ENCODE measurements at regions not wholly inside any gene's neighbourhood (a gene's known extent, or its start where the extent isn't known, plus 50 kb on each side); places are given as distances from the start of the nearest gene placed in this dataset.

- TF ChIP-seq, protein P1, sequence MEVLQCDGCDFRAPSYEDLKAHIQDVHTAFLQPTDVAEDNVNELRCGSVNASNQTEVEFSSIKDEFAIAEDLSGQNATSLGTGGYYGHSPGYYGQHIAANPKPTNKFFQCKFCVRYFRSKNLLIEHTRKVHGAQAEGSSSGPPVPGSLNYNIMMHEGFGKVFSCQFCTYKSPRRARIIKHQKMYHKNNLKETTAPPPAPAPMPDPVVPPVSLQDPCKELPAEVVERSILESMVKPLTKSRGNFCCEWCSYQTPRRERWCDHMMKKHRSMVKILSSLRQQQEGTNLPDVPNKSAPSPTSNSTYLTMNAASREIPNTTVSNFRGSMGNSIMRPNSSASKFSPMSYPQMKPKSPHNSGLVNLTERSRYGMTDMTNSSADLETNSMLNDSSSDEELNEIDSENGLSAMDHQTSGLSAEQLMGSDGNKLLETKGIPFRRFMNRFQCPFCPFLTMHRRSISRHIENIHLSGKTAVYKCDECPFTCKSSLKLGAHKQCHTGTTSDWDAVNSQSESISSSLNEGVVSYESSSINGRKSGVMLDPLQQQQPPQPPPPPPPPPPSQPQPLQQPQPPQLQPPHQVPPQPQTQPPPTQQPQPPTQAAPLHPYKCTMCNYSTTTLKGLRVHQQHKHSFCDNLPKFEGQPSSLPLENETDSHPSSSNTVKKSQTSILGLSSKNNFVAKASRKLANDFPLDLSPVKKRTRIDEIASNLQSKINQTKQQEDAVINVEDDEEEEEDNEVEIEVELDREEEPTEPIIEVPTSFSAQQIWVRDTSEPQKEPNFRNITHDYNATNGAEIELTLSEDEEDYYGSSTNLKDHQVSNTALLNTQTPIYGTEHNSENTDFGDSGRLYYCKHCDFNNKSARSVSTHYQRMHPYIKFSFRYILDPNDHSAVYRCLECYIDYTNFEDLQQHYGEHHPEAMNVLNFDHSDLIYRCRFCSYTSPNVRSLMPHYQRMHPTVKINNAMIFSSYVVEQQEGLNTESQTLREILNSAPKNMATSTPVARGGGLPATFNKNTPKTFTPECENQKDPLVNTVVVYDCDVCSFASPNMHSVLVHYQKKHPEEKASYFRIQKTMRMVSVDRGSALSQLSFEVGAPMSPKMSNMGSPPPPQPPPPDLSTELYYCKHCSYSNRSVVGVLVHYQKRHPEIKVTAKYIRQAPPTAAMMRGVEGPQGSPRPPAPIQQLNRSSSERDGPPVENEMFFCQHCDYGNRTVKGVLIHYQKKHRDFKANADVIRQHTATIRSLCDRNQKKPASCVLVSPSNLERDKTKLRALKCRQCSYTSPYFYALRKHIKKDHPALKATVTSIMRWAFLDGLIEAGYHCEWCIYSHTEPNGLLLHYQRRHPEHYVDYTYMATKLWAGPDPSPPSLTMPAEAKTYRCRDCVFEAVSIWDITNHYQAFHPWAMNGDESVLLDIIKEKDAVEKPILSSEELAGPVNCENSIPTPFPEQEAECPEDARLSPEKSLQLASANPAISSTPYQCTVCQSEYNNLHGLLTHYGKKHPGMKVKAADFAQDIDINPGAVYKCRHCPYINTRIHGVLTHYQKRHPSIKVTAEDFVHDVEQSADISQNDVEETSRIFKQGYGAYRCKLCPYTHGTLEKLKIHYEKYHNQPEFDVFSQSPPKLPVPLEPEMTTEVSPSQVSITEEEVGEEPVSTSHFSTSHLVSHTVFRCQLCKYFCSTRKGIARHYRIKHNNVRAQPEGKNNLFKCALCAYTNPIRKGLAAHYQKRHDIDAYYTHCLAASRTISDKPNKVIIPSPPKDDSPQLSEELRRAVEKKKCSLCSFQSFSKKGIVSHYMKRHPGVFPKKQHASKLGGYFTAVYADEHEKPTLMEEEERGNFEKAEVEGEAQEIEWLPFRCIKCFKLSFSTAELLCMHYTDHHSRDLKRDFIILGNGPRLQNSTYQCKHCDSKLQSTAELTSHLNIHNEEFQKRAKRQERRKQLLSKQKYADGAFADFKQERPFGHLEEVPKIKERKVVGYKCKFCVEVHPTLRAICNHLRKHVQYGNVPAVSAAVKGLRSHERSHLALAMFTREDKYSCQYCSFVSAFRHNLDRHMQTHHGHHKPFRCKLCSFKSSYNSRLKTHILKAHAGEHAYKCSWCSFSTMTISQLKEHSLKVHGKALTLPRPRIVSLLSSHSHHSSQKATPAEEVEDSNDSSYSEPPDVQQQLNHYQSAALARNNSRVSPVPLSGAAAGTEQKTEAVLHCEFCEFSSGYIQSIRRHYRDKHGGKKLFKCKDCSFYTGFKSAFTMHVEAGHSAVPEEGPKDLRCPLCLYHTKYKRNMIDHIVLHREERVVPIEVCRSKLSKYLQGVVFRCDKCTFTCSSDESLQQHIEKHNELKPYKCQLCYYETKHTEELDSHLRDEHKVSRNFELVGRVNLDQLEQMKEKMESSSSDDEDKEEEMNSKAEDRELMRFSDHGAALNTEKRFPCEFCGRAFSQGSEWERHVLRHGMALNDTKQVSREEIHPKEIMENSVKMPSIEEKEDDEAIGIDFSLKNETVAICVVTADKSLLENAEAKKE (CRISPR knock-in tag; IDR thresholded peaks at IDR 0.05): no peak
Measured at GRCh38 chr1:233782937-233783586, 121.4 kb upstream of the SLC35F3 start (continued).

GRCh38 chr1:233787599-233787998 lies 116.9 kb upstream of the SLC35F3 start:
- no peak overlapping the region for H3K4me3 ChIP-seq
- no peak overlapping the region for H3K27ac Mint-ChIP-seq
- H3K4me2 ChIP-seq: no peak overlapping the region
- no peaks in the 10 kb centered on the region for H3K36me3 Mint-ChIP-seq (ENCODE audit: low read depth)
- H3K79me2 ChIP-seq (replicated peaks; ENCODE audit: insufficient read depth): no peaks in the 10 kb centered on the region
- no peaks in the 10 kb centered on the region for H3K36me3 ChIP-seq (ENCODE audit: insufficient read depth)
- no peaks in the 10 kb centered on the region for H4K20me1 ChIP-seq (replicated peaks; ENCODE audit: insufficient read depth)
- ATAC-seq (no peak), DNase-seq (ENCODE audit: low spot score) (no peak)
- H3K4me3 Mint-ChIP-seq: no peak overlapping the region
- peaks cover 2% of the 10 kb centered on the region for H3K27me3 Mint-ChIP-seq (ENCODE audit: insufficient read depth, low read depth, poor library complexity)
- no peaks in the 10 kb centered on the region for H3F3A ChIP-seq (replicated peaks; ENCODE audit: low read depth)
- H3K9me2 ChIP-seq (ENCODE audit: insufficient read depth): no peaks in the 10 kb centered on the region
- no peaks in the 10 kb centered on the region for H3K9me3 Mint-ChIP-seq
- no peaks in the 10 kb centered on the region for H3K27me3 ChIP-seq (ENCODE audit: insufficient read depth)
- no peaks in the 10 kb centered on the region for H3K4me1 ChIP-seq (ENCODE audit: insufficient read depth)
- no peak overlapping the region for H3K27ac ChIP-seq (ENCODE audit: low read depth)
- 0 out of 3 replicates have a peak, but pooled peaks cover 4% of the 10 kb centered on the region for H3K4me1 Mint-ChIP-seq
- H2AFZ ChIP-seq: no peak overlapping the region
- TF ChIP-seq, protein P2, sequence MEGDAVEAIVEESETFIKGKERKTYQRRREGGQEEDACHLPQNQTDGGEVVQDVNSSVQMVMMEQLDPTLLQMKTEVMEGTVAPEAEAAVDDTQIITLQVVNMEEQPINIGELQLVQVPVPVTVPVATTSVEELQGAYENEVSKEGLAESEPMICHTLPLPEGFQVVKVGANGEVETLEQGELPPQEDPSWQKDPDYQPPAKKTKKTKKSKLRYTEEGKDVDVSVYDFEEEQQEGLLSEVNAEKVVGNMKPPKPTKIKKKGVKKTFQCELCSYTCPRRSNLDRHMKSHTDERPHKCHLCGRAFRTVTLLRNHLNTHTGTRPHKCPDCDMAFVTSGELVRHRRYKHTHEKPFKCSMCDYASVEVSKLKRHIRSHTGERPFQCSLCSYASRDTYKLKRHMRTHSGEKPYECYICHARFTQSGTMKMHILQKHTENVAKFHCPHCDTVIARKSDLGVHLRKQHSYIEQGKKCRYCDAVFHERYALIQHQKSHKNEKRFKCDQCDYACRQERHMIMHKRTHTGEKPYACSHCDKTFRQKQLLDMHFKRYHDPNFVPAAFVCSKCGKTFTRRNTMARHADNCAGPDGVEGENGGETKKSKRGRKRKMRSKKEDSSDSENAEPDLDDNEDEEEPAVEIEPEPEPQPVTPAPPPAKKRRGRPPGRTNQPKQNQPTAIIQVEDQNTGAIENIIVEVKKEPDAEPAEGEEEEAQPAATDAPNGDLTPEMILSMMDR (conservative IDR thresholded peaks at IDR 0.05; ENCODE audit: low read depth in 2 of 2): no peak
- no peak for TF ChIP-seq ZNF114 (CRISPR knock-in tag; IDR thresholded peaks at IDR 0.05)
- no peak for TF ChIP-seq EZH2 (IDR thresholded peaks at IDR 0.05; ENCODE audit: low read depth, unreplicated experiment)
- TF ChIP-seq, protein P3, sequence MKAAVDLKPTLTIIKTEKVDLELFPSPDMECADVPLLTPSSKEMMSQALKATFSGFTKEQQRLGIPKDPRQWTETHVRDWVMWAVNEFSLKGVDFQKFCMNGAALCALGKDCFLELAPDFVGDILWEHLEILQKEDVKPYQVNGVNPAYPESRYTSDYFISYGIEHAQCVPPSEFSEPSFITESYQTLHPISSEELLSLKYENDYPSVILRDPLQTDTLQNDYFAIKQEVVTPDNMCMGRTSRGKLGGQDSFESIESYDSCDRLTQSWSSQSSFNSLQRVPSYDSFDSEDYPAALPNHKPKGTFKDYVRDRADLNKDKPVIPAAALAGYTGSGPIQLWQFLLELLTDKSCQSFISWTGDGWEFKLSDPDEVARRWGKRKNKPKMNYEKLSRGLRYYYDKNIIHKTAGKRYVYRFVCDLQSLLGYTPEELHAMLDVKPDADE (IDR thresholded peaks at IDR 0.05): no peak
- no peak for TF ChIP-seq NANOG (IDR thresholded peaks at IDR 0.05; ENCODE audit: borderline replicate concordance)
- no peak for TF ChIP-seq EZH2phosphoT487 (IDR thresholded peaks at IDR 0.05; ENCODE audit: unreplicated experiment)
- TF ChIP-seq ZNF331 (CRISPR knock-in tag; IDR thresholded peaks at IDR 0.05; ENCODE audit: low read depth): no peak
- TF ChIP-seq, protein P4, sequence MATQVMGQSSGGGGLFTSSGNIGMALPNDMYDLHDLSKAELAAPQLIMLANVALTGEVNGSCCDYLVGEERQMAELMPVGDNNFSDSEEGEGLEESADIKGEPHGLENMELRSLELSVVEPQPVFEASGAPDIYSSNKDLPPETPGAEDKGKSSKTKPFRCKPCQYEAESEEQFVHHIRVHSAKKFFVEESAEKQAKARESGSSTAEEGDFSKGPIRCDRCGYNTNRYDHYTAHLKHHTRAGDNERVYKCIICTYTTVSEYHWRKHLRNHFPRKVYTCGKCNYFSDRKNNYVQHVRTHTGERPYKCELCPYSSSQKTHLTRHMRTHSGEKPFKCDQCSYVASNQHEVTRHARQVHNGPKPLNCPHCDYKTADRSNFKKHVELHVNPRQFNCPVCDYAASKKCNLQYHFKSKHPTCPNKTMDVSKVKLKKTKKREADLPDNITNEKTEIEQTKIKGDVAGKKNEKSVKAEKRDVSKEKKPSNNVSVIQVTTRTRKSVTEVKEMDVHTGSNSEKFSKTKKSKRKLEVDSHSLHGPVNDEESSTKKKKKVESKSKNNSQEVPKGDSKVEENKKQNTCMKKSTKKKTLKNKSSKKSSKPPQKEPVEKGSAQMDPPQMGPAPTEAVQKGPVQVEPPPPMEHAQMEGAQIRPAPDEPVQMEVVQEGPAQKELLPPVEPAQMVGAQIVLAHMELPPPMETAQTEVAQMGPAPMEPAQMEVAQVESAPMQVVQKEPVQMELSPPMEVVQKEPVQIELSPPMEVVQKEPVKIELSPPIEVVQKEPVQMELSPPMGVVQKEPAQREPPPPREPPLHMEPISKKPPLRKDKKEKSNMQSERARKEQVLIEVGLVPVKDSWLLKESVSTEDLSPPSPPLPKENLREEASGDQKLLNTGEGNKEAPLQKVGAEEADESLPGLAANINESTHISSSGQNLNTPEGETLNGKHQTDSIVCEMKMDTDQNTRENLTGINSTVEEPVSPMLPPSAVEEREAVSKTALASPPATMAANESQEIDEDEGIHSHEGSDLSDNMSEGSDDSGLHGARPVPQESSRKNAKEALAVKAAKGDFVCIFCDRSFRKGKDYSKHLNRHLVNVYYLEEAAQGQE (IDR thresholded peaks at IDR 0.05; ENCODE audit: unreplicated experiment): no peak
- no peak for TF ChIP-seq CREB1 (CRISPR knock-in tag; IDR thresholded peaks at IDR 0.05; ENCODE audit: low read depth)
- TF ChIP-seq STAT1 (IDR thresholded peaks at IDR 0.05; ENCODE audit: unreplicated experiment): no peak
- TF ChIP-seq JUNB (IDR thresholded peaks at IDR 0.05; ENCODE audit: unreplicated experiment): no peak
- no peak for TF ChIP-seq POLR2AphosphoS5 (IDR thresholded peaks at IDR 0.05; ENCODE audit: low read depth)

Measured in GM23338 (cell line).